Hematopoietic multipotent progenitor cell treated with erythropoietin and hydrocortisone succinate and interleukin-3 and kit ligand, for 15 days (in vitro differentiated cells): ENCODE measurements at regions not wholly inside any gene's neighbourhood (a gene's known extent, or its start where the extent isn't known, plus 50 kb on each side); places are given as distances from the start of the nearest gene placed in this dataset.

Experiments used
- DNase-seq: peaks from one replicate; pipeline ENCODE4 v3.0.0-alpha.2; 2015; ENCODE audit warnings: low spot score

DNA sequence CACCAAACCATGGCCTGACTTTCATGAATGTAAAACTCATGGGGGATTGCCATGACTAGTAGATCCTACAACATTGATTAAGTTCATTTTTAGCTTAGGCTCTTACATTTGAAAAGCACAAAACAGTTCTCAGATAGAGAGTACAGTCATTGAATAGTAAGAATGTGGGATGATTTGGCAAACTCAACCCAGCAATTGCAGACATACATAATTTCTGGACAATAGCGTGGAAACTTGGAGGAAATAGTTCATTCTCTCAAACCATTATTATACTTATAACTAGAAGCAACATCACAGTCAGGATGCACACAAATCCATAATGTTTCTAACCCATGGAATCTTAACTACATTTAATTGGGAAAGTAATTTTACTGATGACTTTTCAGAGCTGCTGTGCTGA is 598.2 kb downstream of the LMO4 start:
- DNase-seq = no peak

DNA sequence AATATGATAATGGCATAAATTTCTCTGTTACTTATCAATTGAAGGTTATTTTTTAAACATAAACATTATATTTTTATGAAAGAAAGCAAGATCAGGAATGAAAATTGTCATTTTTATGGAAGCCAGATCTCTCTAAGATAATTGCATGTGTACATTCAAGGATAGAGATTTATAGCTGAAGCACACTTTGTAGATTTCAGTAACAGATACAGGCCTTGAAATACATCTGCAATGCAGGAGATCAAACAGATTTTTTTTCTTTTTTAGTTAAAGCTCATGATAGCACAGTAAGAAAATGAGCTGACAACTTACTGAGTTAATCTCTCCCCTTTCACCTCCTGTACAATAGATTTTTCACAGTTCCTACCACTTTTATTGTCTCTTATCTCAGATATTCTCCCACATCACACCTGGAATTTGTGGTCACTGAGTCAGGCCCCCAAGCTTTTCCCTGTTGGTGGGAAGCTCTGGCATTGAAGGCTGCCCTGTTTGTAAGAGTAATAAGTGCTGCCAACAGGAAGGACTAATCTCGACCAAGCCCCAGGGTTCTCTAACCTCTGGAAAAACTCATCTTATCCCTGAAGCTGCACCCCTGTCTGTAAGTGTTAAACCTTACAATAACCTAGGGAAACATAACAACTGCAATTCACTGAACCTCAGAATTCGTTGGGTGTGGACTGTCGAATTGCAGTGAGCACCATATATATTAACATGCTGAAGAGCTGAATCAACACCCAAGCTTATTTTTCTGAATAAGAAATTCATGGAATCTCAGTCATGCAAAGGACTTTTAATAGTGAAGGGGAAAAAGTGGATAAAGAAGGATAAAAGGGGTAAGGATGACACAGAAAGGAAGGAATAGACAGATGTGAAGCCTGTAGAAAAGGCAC is 599.0 kb downstream of the LMO4 start:
- DNase-seq = no peak

- no peak for DNase-seq
Measured at GRCh38 chr1:87928623-87929022, 599.9 kb downstream of the LMO4 start.

DNA sequence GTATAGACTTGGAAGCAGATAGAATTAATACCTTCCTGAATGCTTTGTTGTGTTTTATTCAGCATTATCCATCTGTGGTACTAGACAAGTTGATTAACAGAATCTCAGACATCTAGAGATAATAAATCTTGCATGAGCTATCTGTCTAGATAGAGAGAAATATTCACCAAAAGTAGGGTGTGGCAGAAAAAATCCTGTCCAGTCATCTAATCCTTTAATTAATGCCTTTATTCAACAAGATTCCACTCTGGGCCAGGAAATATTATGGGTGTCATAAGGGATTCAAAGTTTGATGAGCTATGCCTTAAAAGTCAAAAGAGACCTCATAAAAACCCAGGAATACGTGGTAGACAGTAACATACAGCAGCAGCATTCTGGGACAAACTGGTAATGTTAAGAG is 601.2 kb downstream of the LMO4 start:
- DNase-seq = no peak

GRCh38 chr1:87930796-87931195 is 602.1 kb downstream of the LMO4 start:
- DNase-seq = no peak

- DNase-seq = no peak
Measured at GRCh38 chr1:87933171-87933570, 604.5 kb downstream of the LMO4 start.

DNA sequence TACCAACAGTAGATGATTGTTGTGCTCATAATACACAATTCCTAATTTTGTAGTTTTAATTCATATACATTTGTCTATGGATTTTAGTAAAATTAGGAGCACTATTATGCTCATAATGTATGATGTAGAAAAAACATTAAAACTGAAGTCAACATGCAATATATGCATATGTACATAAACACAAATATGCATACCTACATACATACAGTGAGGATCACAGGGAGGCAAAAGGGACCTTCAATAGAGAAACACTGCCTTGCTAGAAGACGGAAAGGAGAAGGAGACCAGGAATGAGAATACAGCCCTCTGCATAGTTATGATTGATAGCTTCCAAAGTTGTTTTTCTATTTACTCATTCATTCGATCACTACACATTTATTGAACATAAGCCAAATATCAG is 606.5 kb downstream of the LMO4 start:
- no peak for DNase-seq

- no peak for DNase-seq
Measured at GRCh38 chr1:87937831-87938395, 609.2 kb downstream of the LMO4 start.

- DNase-seq = no peak
Measured at GRCh38 chr1:87938631-87939030, 610.0 kb downstream of the LMO4 start.

- DNase-seq = no peak
Measured at GRCh38 chr1:87939444-87939843, 610.8 kb downstream of the LMO4 start.

- no peak for DNase-seq
Measured at GRCh38 chr1:87940421-87940820, 611.7 kb downstream of the LMO4 start.

DNA sequence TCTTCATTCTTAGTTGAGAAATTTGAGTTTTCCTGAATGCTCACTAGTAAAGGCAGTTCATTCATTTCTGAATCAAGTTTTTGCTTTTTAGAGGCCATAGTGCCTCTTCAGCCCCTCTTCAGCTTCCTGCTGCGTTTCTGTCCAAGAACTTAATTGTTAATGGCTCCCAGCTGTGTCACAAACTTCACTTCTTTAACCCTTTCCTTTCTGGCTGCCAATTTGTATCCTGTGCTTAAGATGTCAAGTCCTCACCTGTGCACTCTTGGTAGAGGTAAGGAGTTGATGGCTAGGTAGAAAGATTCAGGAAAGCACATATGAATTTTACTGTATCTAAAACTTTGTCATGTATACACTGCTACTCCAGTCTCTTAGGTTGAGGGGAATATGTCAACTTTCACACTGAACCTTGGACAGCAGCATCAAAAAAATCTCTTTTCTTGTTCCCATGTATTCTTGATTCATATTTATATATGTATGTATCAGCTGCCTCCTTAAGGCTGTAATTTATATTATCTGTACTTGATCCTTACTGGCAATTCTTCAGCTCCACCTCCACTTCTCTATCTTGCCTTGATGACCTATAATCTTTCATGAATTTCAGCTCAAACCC is 612.8 kb downstream of the LMO4 start:
- no peak for DNase-seq

GRCh38 chr1:87942165-87942564 is 613.5 kb downstream of the LMO4 start:
- no peak for DNase-seq

GRCh38 chr1:87949711-87950110 is 621.0 kb downstream of the LMO4 start:
- no peak for DNase-seq

DNA sequence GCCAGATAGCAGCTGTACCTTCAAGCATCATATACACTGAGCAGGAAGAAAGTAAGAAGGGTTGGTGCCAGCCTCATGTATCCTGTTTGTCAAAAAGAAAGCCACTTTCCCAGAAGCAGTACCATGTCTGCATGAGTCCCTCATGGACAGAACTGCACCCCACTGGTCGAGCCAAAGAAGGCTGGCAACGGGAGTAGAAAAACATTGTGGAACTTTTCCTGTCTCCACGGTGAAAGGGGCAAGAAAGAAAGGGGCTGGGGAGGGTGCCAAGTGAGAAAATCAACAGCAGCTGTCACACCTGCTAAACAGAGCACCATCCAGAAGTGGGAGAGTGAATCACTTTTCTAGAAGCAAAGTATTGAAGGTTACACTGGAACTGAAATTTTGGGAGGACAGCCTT is 621.7 kb downstream of the LMO4 start:
- DNase-seq = no peak

DNA sequence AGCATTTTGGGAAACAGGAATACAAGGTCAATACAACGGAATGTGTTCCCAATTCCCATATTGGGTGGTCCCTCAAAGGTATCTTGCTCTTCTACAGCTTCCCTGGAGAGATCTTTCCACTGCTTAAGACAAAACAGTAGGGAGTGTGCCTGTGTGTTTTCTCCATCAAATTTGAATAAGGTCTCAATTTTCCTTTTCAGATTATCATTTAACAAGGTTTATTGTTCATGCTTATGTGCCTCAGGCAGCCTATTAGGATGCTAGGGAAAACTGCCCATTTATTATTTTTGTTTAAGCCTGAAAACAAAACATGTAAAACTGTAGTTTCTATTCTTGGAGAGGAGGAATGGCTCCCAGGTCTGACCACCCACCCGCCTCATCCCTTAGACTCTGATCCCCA is 622.7 kb downstream of the LMO4 start:
- DNase-seq = no peak

DNA sequence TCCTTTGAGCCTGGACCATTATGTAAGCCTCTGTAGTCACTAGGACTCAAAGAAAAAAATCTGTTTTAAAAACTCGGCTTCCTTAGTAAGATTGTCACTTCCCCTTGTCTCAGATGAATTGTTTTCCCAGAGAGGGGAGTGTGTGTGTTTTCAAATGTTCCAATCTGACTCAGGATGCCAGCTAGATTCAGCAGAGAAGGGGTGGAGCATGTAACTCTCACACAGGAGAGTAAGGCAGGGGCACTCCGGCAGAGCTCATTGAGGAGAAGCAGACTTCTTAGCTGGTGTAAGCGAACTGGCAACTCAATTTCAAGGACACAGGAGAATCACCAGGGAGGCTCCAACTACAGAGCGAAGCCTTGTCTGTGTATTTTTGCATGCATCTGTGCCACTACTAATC is 623.2 kb downstream of the LMO4 start:
- DNase-seq = no peak

DNA sequence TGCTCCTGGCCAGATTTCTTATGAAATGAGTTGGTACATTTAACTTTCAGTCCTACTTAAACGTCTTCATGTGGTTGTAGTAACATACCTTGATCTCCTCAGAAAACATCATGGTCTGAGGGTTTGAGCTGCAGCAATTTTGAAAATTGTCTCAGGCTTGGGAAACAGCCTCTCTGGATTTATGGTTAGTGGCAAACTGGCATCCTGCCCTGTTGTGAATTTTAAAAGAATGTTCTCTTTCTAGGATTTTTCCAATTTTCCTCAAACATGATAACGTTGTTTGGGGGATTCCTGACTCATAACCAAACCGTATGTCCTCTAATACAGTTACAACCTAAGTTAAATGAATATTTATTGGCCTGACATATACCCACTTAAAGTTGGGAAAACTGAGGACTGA is 624.4 kb downstream of the LMO4 start:
- no peak for DNase-seq

- peak; percentile 50 for DNase-seq
Measured at GRCh38 chr1:87953732-87954344, 625.2 kb downstream of the LMO4 start.

- DNase-seq = no peak
Measured at GRCh38 chr1:87955038-87955437, 626.4 kb downstream of the LMO4 start.

GRCh38 chr1:87956072-87956471 is 627.4 kb downstream of the LMO4 start:
- no peak for DNase-seq

DNA sequence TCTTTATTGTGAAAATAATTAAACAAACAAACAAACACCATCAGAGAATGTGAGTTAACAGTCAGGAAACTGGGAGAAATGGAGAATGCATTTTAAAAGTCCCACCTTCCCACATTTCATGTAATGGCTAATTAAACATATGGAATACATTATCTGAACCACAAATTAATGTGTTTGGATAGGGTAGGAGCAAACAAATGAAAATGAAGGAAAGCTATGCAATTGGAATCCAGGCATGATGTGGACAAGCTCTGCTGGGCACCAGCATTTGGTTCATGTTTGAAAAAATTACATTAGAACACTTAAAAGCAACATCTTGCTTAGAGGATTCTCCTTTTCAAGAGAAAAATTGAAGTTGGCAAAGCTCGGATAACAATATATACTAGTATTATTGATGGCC is 628.1 kb downstream of the LMO4 start:
- no peak for DNase-seq

GRCh38 chr1:87957331-87957730 is 628.7 kb downstream of the LMO4 start:
- no peak for DNase-seq
